GM13976 (cell line): ENCODE measurements at regions not wholly inside any gene's neighbourhood (a gene's known extent, or its start where the extent isn't known, plus 50 kb on each side); places are given as distances from the start of the nearest gene placed in this dataset.

ENCODE experiments used
- DNase-seq: peaks from one replicate; pipeline ENCODE4 v3.0.0; 2012; ENCODE audit warnings: low spot score
- CTCF ChIP-seq: IDR thresholded peaks from 2 replicates; pipeline ENCODE4 v1.5.1; 2012; ENCODE audit warnings: borderline replicate concordance, mild to moderate bottlenecking; ENCODE audit not compliant: insufficient read depth; ENCODE audit errors: extremely low read depth, missing control alignments, control extremely low read depth
- in situ Hi-C: fragments of 300-500 bp; cut with MboI; formaldehyde crosslinking; loops from one replicate; pipeline ENCODE4 v1.12.0; 2022; ENCODE audit warnings: low sequenced_read_pairs, mixed read lengths, inconsistent platforms; ENCODE audit not compliant: unreplicated experiment

GRCh38 chr6:8973395-8973794 lies 538.0 kb upstream of the SLC35B3 start:
- TF ChIP-seq CTCF: no peak
- in situ Hi-C loops: no loop called here

GRCh38 chr6:8969747-8970146 lies 534.4 kb upstream of the SLC35B3 start:
- DNase-seq: no peak
- no peak for TF ChIP-seq CTCF
- in situ Hi-C loops: no loop called here

More at GRCh38 chr6:8973395-8973794, 538.0 kb upstream of the SLC35B3 start:
- no peak for DNase-seq

GRCh38 chr6:8958894-8959511 lies 523.7 kb upstream of the SLC35B3 start:
- TF ChIP-seq CTCF: no peak
- DNase-seq: no peak
- in situ Hi-C loops: no loop called here

GRCh38 chr6:8953310-8953709 lies 518.0 kb upstream of the SLC35B3 start:
- no peak for TF ChIP-seq CTCF
- no peak for DNase-seq
- in situ Hi-C loops: no loop called here

- TF ChIP-seq CTCF: no peak
- in situ Hi-C loops: no loop called here
- no peak for DNase-seq
Measured at GRCh38 chr6:8948733-8949132, 513.4 kb upstream of the SLC35B3 start.

- in situ Hi-C loops: no loop called here
- TF ChIP-seq CTCF: no peak
Measured at GRCh38 chr6:8947900-8948299, 512.6 kb upstream of the SLC35B3 start.

GRCh38 chr6:8944548-8944947 lies 509.2 kb upstream of the SLC35B3 start:
- DNase-seq: no peak
- in situ Hi-C loops: no loop called here
- TF ChIP-seq CTCF: no peak

More at GRCh38 chr6:8947900-8948299, 512.6 kb upstream of the SLC35B3 start:
- DNase-seq: no peak
